CD4-positive, alpha-beta T cell treated with Interleukin-1 beta for 1 hour (primary cell): ENCODE measurements at regions not wholly inside any gene's neighbourhood (a gene's known extent, or its start where the extent isn't known, plus 50 kb on each side); places are given as distances from the start of the nearest gene placed in this dataset.

Experiments
- DNase-seq, 2 donors: peaks; one replicate each; pipeline ENCODE4 v3.0.0-alpha.2; 2020 to 2022

GRCh38 chr21:35682904-35683549 is 377.3 kb downstream of the SETD4 start:
- no peak for DNase-seq

GRCh38 chr21:35681946-35682345 is 378.4 kb downstream of the SETD4 start:
- DNase-seq, result no peak

GRCh38 chr21:35679076-35679475 is 381.2 kb downstream of the SETD4 start:
- no peak for DNase-seq

GRCh38 chr21:35678393-35678792 is 381.9 kb downstream of the SETD4 start:
- no peak for DNase-seq

- no peak for DNase-seq
These were observed 383.0 kb downstream of the SETD4 start for GRCh38 chr21:35677298-35677841.

- no peak for DNase-seq
These were observed 385.3 kb downstream of the SETD4 start for GRCh38 chr21:35674895-35675470.

GRCh38 chr21:35674091-35674671 is 386.1 kb downstream of the SETD4 start:
- DNase-seq, result no peak

- no peak for DNase-seq
These were observed 388.0 kb downstream of the SETD4 start for GRCh38 chr21:35672313-35672712.

GRCh38 chr21:35664683-35665082 is 395.6 kb downstream of the SETD4 start:
- no peak for DNase-seq

- DNase-seq, result no peak
These were observed 396.3 kb downstream of the SETD4 start for GRCh38 chr21:35663856-35664606.

GRCh38 chr21:35658242-35658641 is 402.1 kb downstream of the SETD4 start:
- no peak for DNase-seq

GRCh38 chr21:35652872-35653271 is 407.5 kb downstream of the SETD4 start:
- no peak for DNase-seq

GRCh38 chr21:35652196-35652595 is 408.1 kb downstream of the SETD4 start:
- no peak for DNase-seq

GRCh38 chr21:35651196-35651595 is 409.1 kb downstream of the SETD4 start:
- DNase-seq, result no peak

- DNase-seq, result no peak
These were observed 411.1 kb downstream of the SETD4 start for GRCh38 chr21:35649186-35649585.

- DNase-seq, result no peak
These were observed 411.8 kb downstream of the SETD4 start for GRCh38 chr21:35648512-35648911.

GRCh38 chr21:35646606-35647005 is 413.7 kb downstream of the SETD4 start:
- no peak for DNase-seq

- DNase-seq, result no peak
These were observed 414.3 kb downstream of the SETD4 start for GRCh38 chr21:35645991-35646390.

- DNase-seq, result no peak
These were observed 415.8 kb downstream of the SETD4 start for GRCh38 chr21:35644523-35644922.

- DNase-seq, result no peak
These were observed 417.1 kb downstream of the SETD4 start for GRCh38 chr21:35643176-35643575.

GRCh38 chr21:35641271-35642016 is 418.9 kb downstream of the SETD4 start:
- no peak for DNase-seq

GRCh38 chr21:35637431-35637830 is 422.9 kb downstream of the SETD4 start:
- DNase-seq, result no peak

- no peak for DNase-seq
These were observed 424.3 kb downstream of the SETD4 start for GRCh38 chr21:35635994-35636393.
